Peyer's patch (tissue), 4 donors: ENCODE measurements at regions not wholly inside any gene's neighbourhood (a gene's known extent, or its start where the extent isn't known, plus 50 kb on each side); places are given as distances from the start of the nearest gene placed in this dataset.
"Not testable (repeated sequence)": the region's sequence is repeated elsewhere in the genome, so short reads cannot be mapped to it uniquely, and the experiment has no call there.

Experiments
- DNase-seq, 3 donors: peaks; one replicate each; pipeline ENCODE4 v3.0.0-alpha.2; 2017 to 2019
- H3K27ac ChIP-seq, 4 donors: fragments of 200-600 bp; sonication (generic); one replicate each; pipeline ENCODE4 v1.5.1; 2016 to 2019
- H3K27me3 ChIP-seq, 2 donors: fragments of 200-600 bp; sonication (generic); one replicate each; pipeline ENCODE4 v1.5.1; 2019
- H3K36me3 ChIP-seq, 3 donors: fragments of 200-600 bp; sonication (generic); one replicate each; pipeline ENCODE4 v1.5.1; 2016 to 2019
- H3K4me1 ChIP-seq, 4 donors: fragments of 200-600 bp; sonication (generic); one replicate each; pipeline ENCODE4 v1.5.1; 2016 to 2019
- H3K4me3 ChIP-seq, 4 donors: fragments of 200-600 bp; sonication (generic); 1 replicate in 3 of 4; 2 replicates in 1 of 4; pipeline ENCODE4 v1.5.1; 2016 to 2019; ENCODE audit warnings: mild to moderate bottlenecking in 1 of 4
- H3K9me3 ChIP-seq, 4 donors: fragments of 200-600 bp; sonication (generic); one replicate each; pipeline ENCODE4 v1.5.1; 2016 to 2019; ENCODE audit warnings: mild to moderate bottlenecking in 1 of 4

DNA sequence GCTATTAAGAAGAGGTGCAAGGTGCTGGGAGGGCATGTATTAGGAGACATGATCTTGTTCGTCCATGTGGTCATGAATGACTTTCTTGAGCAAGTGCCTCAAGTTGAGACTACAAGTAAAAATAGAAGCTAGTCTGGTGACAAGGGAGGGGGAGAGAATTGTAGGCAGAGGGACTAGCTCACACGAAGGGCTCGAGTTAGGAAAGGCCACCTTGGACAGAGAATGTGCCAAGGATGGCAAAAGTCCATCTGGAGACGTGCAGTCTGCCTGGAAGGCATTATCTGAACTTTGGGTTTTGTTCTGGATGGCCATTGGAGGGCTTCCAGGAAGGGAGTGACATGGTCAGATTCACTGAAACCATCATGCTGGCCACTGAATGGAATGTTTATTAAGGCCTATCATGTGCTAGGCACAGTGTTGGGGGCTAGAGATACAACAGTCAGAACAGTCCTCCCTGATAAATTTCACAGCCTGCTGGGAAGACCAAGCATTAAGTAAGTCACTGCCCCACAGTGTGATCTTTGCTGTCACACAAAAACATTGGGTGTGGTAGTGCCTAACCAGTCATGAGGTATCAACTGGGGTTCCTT, 251.3 kb upstream of the NBPF12 start:
- H3K9me3 ChIP-seq, H3K4me3 ChIP-seq, DNase-seq, H3K36me3 ChIP-seq, H3K4me1 ChIP-seq, H3K27ac ChIP-seq, H3K27me3 ChIP-seq: not testable (repeated sequence)

GRCh38 chr1:146683126-146683429, 255.0 kb upstream of the NBPF12 start:
- not testable (repeated sequence) for H3K27ac ChIP-seq, H3K36me3 ChIP-seq, DNase-seq, H3K27me3 ChIP-seq, H3K4me1 ChIP-seq, H3K4me3 ChIP-seq, H3K9me3 ChIP-seq

GRCh38 chr1:146682227-146683125, 255.6 kb upstream of the NBPF12 start:
- H3K4me3 ChIP-seq, H3K36me3 ChIP-seq, H3K27ac ChIP-seq, H3K4me1 ChIP-seq, H3K27me3 ChIP-seq, H3K9me3 ChIP-seq, DNase-seq: not testable (repeated sequence)

GRCh38 chr1:146673729-146674299, 264.3 kb upstream of the NBPF12 start:
- not testable (repeated sequence) for H3K27me3 ChIP-seq, H3K36me3 ChIP-seq, DNase-seq, H3K27ac ChIP-seq, H3K4me3 ChIP-seq, H3K9me3 ChIP-seq, H3K4me1 ChIP-seq

GRCh38 chr1:146672608-146673007, 265.5 kb upstream of the NBPF12 start:
- H3K27ac ChIP-seq: not testable (repeated sequence)

DNA sequence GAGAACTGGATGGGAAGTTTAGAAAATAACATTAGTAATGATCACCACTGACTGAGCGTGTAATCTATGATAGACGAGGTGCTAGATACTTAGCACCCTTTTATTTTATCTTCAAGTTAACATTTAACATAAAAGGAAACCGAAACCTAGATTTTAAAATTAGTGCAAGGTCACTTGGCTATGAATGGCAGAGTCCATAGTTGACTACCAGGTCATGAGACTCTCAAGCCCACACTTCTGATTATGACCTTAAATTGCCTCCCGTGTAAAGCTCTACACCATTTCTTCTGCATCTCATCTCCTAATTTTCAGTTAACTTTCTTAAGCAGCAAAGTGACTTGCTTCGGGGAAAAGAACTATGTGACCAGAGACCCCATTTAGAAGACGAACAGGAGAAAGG, 266.5 kb upstream of the NBPF12 start:
- not testable (repeated sequence) for H3K9me3 ChIP-seq, H3K27me3 ChIP-seq, H3K4me1 ChIP-seq, H3K36me3 ChIP-seq, DNase-seq, H3K4me3 ChIP-seq, H3K27ac ChIP-seq

More at GRCh38 chr1:146672608-146673007, 265.5 kb upstream of the NBPF12 start:
- DNase-seq, H3K4me3 ChIP-seq, H3K4me1 ChIP-seq, H3K27me3 ChIP-seq, H3K36me3 ChIP-seq, H3K9me3 ChIP-seq: not testable (repeated sequence)

- not testable (repeated sequence) for H3K4me3 ChIP-seq, DNase-seq, H3K36me3 ChIP-seq, H3K4me1 ChIP-seq, H3K9me3 ChIP-seq, H3K27me3 ChIP-seq, H3K27ac ChIP-seq
Measured at GRCh38 chr1:146670832-146671566, 267.1 kb upstream of the NBPF12 start.

DNA sequence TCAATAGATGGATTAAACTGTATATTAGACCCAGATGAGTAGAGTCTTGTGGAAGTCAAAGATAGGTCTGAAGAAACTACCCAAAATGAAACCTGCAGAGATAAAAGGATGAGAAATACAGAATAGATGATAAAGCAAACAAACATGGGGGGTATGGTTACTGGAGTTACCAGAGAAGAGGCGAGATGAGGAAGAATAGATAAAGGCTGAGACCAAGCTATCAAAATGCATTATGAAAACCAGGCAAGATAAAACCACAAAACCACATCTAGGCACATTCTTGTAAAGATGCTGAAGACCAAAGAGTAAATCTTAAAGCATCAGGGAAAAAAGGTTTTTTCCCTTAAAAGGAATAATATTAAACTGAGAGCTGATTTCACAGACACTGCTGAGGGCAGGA, 271.8 kb upstream of the NBPF12 start:
- H3K4me1 ChIP-seq, DNase-seq, H3K4me3 ChIP-seq, H3K27ac ChIP-seq, H3K27me3 ChIP-seq, H3K36me3 ChIP-seq, H3K9me3 ChIP-seq: not testable (repeated sequence)

DNA sequence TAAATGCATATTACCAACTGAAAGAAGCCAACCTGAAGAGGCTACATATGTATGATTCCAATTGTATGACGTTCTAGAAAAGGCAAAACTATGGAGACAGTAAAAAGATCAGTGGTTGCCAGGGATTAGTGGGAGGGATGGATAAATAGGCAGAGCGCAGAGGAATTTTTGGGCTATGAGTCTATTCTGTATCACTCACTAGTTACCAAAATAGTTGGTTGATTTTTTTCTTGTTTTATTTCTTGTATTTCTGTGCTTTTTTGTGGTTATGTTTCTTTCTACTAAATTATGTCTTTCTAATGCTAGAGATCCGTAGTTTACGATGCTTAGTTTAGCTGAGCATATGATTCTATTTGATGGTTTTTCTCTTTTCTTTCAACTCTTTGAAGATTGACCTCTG, 277.9 kb upstream of the NBPF12 start:
- not testable (repeated sequence) for H3K9me3 ChIP-seq, H3K36me3 ChIP-seq, H3K4me1 ChIP-seq, H3K4me3 ChIP-seq, H3K27ac ChIP-seq, DNase-seq, H3K27me3 ChIP-seq

- H3K4me3 ChIP-seq, H3K36me3 ChIP-seq, DNase-seq, H3K9me3 ChIP-seq, H3K27me3 ChIP-seq, H3K27ac ChIP-seq, H3K4me1 ChIP-seq: not testable (repeated sequence)
Measured at GRCh38 chr1:146656356-146657060, 281.6 kb upstream of the NBPF12 start.

DNA sequence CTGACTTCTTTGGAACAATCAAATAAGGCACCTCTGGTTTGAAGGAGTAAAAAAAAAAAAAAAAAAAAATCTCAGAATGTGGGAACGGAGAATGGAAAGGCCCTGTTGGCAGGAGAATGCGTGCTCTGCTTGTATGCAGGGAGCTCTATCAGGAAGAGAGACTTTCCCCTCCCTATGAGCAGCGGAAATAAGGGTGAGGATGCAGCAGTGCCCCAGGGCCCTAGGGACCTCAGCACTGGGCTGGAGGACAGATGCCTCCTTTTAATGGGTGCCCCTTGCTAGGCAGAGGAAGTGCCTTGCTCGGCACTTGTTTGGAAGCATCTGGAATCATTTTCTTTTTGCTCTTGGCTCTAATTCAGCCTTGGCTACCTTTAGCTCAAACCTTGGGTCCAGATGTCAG, 283.4 kb upstream of the NBPF12 start:
- not testable (repeated sequence) for H3K4me1 ChIP-seq, DNase-seq, H3K36me3 ChIP-seq, H3K4me3 ChIP-seq, H3K9me3 ChIP-seq, H3K27me3 ChIP-seq, H3K27ac ChIP-seq

- DNase-seq, H3K27me3 ChIP-seq, H3K36me3 ChIP-seq: not testable (repeated sequence)
Measured at GRCh38 chr1:146645978-146646604, 292.0 kb upstream of the NBPF12 start.

GRCh38 chr1:146641534-146641933, 296.6 kb upstream of the NBPF12 start:
- H3K4me3 ChIP-seq, H3K4me1 ChIP-seq, H3K36me3 ChIP-seq, H3K27me3 ChIP-seq, H3K9me3 ChIP-seq, DNase-seq, H3K27ac ChIP-seq: not testable (repeated sequence)

More at GRCh38 chr1:146645978-146646604, 292.0 kb upstream of the NBPF12 start:
- not testable (repeated sequence) for H3K4me3 ChIP-seq, H3K4me1 ChIP-seq, H3K27ac ChIP-seq, H3K9me3 ChIP-seq

DNA sequence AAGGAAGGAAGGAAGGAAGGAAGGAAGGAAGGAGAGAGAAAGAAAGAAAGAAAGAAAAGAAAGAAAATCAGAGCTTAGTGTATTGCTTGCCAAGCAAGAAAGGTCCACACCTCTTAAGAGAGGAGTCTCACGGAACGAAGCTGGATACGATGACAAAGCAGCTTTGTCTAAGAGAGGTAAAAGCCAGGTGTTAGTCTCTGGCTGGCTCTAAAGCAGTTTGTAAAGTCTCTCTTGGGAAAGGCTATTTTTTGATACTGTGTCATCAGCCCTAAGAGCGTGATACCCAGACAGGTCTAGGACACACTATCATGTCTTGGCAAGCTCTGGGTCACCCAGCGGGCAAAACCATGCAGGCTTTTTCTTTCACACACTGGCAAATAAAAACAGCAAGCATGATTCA, 297.5 kb upstream of the NBPF12 start:
- H3K27me3 ChIP-seq, DNase-seq, H3K4me3 ChIP-seq, H3K4me1 ChIP-seq, H3K9me3 ChIP-seq, H3K36me3 ChIP-seq, H3K27ac ChIP-seq: not testable (repeated sequence)
